NCI-H2107 treated with DMSO at 0.1 percent for 48 hours (cell line): ENCODE measurements at regions not wholly inside any gene's neighbourhood (a gene's known extent, or its start where the extent isn't known, plus 50 kb on each side); places are given as distances from the start of the nearest gene placed in this dataset.
"Not testable (repeated sequence)": the region's sequence is repeated elsewhere in the genome, so short reads cannot be mapped to it uniquely, and the experiment has no call there.

Experiments used
- DNase-seq: peaks from one replicate; lab custom pipeline; 2025; ENCODE audit not compliant: unreplicated experiment; lab: John Stamatoyannopoulos, UW

DNA sequence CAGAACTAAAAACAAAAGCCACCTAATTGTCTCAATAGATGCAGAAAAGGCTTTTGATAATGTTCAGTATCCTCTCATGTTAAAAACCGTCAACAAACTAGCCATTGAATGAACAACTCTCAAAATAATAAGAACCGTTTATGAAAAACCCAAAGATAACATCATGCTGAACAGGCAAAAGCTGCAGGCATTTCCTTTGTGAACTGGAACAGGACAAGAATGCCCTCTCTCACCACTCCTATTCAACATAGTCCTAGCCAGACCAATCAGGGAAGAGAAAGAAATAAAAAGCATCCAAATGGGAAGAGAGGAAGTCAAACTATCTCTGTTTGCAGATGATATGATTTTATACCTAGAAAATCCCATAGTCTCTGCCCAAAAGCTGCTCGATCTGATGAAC, 179.6 kb upstream of the EDNRB start:
- no peak for DNase-seq

DNA sequence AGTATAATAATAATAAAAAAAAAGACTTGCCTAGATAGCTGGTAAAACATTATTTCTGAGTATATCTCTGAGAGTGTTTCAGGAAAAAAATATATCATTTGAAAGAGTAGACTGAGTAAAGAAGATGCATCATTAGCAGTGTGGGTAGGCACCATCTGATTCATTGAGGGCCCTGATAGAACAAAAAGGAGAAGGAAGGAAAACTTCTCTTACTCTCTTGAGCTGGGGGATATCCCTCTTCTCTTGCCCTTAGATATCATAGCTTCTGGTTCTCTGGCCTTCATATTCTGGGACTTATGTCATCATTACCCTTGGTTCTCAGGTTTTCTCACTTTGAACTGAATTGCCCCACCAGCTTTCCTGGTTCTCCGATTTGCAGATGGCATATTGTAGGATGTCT, 177.6 kb upstream of the EDNRB start:
- DNase-seq = no peak

DNA sequence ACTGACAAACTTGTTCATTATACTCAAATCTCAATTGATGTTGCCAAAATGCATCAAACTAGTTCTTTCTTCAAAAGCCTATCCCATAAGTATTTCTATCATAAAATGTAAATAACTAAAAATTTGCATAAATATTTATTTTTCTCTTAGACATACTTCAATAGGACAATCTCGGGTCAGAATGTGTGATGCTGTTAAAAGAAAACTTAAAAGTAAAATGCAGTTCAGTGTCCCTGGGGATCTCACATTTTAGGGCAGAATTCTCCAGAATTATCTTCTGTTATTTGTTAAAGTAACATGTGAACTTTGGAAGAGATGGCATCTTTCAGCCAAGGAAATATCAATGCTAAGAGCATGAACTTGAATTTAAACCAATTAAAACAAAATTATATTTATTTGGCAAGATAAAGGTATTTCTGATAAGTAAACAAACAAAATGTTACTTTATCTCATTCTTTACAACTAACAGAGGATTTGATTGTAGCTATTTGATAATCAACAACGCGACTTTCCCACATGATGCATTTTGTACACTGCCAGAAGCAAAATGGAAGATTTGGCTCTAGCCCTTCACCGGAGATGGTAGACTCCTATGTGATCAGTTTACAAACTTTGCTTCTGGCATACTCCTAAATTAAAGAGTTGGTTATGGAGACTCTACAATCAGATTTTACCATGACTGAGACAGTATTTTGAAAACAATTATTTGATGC, 169.5 kb upstream of the EDNRB start:
- DNase-seq = no peak

DNA sequence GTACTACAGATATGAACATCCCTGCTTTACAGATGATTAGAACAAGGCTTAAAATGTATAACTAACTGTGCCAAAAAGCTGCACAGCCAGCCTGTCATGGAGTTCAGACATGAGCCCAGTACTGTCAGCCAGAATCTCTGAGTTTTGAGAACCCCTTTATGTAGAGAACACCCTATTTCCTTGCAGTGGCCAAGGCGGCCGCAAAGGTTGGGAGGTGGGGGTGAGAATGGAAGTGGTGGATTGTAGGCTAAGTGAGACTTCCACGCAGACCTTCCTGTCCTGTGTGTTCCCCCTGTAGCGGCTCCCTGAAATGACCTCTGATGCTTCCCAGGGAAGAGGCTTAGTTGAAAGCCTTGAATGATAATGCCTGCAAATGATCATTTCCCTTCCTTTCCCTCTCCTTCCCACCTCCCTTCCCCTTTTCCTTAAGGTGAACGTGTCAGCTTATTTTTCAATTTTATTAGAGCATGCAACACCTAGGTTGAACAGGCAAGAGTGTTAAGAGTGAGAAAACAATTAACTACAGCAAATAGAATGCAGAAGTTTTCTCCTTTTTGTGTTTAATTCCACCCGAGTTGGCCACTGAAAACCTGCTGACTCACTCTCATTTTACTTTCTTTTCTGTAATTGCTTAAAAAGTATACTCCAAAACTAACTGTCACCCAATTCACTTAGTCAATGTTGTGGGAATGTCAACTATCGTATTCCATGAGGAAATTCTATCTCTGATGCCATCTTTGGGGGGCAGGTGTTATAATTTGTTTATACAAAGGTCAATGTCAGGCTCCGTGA, 167.0 kb upstream of the EDNRB start:
- DNase-seq = no peak

DNA sequence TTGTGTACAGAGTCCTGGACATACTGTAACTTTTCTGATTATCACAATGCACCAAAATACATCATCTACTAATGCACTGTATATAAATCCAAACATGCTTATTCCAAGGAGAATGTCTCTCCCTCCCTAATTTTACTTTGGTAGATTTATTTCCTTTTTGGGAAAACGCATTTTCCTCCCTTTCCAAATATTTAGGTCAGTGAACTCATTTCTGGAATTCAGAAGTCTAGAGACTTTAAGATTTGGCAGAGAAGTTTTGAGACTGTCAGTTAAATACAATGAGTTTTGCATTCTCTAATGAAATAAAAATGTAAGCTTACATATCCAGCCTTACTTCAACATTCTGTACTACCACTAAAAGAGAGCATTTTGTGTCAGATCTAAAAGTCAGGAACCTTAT, 165.8 kb upstream of the EDNRB start:
- no peak for DNase-seq

DNA sequence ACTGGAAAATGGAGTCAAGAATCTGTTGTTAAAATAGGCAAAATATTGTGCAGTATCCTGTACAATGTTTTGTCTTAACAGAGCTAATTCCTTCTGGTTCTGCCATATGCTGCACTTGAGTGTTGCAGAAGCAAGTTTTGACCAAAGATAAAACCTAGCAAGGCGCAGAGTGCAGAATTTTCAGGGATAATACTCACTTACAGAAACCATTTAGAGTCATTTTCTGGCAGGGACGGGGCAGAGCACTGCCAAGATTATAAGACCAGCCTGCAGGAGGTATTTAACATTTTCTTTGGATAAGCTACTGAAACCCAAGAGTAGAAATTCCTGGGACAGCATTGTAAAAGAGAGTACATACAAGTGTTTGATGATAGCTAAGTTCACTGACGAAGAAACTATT, 159.5 kb upstream of the EDNRB start:
- DNase-seq = no peak

DNA sequence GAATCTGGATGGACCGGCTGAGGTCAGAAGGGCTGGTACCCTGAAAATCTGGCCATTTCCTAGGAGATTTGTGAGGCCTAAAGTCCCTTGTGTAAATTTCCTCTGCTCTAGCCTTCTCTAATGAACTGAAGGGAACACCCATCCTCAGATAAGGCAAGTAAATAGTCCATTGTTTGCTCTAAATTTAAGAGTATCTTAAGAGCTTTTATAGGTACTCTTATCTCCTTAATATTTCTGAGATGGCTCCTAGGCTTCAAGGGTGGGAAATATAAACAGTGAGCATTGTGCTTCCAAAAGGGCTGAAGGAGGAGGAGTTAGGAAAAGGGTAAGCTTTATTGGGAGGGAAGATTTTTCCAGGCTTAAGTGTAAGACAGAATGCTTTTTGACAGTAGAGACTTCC, 148.7 kb upstream of the EDNRB start:
- no peak for DNase-seq

DNA sequence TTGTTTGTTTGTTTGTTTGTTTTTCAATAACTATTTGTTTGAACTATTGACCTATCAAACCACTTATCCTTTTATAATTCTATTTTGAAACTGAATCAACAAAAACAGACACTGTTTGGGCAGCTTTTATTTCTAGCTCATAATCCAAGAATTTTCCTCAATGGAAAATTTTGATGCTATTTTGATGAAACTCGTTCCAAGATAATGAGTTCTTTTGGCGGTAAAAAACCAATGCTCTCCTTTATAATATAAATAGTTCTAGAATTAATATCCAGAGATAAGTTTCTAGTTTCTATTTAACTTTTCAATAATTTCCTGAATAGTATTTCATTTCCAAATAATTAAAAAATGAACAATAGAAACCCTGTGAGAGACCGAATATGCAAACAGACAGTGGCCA, 146.5 kb upstream of the EDNRB start:
- no peak for DNase-seq

DNA sequence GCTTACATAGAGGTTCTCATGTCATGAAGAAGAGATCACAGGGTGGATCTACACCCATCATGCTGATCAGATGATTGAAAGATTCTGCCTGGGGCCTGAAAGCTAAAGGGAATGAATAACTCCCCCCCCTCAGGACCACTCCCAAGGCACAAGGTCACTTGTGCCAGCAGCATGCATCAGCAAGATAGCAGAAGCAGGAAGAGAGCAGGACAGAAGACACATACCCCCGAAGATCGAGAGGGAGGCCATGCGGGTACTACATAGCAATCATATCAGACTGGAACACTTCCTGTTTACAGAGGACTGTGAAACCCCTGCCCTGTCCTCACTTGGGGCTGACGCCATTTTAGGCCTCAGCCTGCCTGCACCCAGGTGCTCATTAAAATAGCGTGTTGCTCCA, 143.2 kb upstream of the EDNRB start:
- no peak for DNase-seq

DNA sequence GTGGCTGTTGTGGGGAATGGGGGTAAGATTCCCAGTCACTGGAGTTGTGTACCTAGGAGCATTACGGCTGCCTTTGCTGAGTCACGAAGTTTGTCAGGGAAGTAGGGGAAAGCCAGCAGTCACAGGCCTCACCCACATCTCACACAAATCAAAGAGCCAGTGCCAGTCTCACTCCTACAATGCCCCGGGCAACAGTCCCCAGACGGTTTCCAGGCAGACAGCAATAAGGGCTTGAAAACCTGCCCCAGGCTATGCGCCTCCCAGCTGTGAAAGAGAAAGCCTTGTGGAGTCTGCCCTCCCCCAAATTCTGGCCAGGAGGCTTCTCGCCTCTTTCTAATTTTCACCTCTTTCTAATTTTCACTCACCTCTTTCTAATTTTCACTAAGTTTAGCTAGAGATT, 142.3 kb upstream of the EDNRB start:
- DNase-seq = no peak

DNA sequence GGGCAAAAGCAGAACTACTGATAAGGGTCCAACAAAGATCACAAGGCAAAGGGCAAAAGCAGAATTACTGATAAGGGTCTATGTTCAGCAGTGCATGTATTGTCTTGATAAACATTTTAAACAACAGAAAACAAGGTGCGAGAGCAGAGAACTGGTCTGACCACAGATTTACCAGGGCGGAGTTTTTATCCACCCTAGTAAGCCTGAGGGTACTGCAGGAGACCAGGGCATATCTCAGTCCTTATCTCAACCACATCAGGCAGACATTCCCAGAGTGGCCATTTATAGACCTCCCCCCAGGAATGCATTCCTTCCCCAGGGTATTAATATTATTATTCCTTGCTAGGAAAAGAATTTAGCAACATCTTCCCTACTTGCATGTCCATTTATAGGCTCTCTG, 138.2 kb upstream of the EDNRB start:
- DNase-seq = not testable (repeated sequence)

DNA sequence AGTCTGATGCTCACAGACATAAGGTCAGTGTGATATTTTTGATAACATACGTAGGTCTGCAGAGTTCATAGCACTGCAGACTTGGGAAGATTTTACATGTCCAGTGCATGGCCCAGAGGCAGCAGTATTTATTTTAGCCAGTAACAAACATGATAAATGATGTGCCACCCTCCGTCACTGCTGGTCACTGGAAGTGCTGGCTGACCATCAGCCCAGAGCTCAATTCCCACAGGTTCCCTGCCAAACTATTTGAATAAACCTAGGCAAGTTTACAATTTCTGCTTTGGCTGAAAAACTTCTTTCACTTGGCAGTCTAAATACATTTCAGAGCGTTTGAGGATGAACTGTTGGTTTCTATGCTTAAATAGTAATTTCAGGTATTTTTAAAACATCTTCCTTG, 135.5 kb upstream of the EDNRB start:
- DNase-seq = no peak

DNA sequence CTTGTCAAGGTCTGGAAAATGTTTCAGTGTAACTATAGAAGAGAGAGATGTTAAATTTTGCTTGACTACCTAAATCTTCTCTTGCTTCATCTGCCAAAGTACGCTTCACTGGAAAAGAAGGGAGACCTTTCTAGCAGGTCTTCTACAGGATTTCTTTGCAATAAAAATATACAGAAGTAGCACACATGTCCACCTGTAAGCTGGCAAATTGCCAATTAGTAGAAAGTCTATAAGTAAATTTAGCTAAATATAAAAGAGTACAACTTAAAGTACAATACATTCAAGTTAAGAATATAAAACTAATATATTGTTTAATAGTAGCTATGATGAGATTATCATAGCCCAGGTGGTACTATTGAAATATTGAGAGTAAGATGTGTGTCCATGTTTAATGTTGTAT, 128.5 kb upstream of the EDNRB start:
- DNase-seq = no peak

DNA sequence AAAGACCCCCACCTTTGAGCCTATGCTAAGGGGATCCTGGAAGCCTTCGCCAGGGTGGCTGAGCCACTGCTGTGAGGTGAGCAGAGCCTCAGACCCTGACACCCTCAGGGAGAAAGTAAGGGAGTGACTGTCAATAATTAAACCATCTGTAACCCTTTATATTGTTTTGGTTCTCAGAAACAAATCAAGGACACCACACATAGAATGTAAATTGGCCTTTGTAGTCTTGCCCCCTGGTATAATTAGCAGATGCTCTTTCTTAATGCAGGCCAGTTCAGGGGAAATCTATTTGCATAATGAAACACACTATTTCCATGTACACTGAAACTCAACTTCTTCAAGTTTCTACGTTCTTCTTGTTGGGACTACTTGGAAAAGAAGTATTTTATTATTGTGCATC, 127.7 kb upstream of the EDNRB start:
- DNase-seq = no peak

DNA sequence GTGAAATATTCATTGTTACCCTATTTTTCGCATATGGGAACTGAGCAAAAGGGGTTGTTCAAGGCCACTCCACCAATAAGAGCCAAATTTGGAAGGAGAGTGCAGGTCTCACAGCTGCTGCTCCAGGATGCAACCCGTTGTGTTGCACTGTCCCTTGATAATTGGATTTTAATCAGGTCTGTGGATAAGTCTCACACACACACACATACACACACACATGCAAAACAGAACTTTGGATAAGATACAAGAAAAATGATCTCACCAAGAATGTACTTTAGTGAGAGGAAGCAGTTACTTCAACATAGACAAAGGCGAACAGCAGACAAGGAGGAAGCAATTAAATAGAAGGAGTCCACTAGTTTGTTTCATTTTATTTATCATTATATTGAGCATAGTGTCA, 127.3 kb upstream of the EDNRB start:
- DNase-seq = no peak

DNA sequence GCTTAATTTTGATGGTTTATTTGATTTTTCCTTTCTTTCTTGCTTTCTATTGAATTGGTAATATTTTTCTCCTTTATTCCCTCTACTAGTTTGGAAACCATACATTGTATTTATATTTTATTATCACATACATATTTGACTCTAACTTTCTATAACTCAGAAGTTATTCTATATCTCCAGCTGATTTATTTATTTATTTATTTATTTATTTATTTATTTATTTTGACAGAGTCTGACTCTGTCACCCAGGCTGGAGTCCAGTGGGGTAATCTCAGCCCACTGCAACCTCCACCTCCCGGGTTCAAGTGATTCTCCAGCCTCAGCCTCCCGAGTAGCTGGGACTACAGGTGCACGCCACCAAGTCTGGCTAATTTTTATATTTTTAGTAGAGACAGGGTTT, 122.7 kb upstream of the EDNRB start:
- not testable (repeated sequence) for DNase-seq

DNA sequence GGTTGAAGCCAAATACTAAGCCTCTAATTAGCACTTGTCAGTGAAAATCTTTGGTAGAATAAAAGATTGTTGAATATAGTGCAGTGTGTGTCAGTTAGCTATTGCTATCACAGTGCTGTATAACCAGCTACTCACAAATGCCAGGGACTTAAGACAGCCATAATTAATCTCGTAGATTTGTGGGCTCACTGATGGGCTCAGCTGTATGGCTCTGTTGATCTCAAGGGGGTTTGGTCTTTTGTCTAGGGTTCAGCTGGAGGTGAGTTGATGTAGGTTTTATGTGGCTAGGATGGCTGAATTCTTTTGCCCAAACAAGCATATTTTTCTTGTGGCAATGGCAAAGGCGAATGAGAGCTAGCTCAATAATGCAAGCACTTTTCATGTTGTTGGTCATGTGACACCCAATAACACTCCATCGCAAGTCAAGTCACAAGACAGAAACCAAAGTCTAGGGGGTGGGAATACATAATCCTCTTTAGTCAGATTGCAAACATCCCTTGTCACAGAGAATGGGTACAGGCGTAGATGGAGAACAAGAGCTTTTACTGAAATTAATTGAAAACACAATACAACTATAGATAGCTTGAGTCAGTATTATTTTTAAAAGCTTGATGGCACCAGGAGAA, 121.7 kb upstream of the EDNRB start:
- no peak for DNase-seq

DNA sequence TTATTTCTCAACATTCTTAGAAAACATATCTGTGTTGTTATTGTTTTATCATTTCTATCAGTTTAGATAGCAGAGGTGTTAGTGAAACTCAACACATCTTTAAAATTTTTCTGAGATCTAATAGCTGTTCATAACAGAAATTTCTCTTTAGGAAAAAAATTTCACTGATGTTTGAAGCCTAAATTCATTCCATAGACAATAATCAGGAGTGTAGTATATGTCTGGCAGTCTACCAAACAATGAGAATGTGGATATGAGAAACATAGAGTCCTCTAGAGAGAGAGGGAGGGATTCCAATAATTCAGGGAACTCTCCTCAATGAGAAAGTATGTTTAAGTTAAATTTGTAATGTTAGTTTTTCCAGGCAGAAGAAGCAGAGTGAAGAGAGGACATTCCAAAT, 118.2 kb upstream of the EDNRB start:
- DNase-seq = no peak

DNA sequence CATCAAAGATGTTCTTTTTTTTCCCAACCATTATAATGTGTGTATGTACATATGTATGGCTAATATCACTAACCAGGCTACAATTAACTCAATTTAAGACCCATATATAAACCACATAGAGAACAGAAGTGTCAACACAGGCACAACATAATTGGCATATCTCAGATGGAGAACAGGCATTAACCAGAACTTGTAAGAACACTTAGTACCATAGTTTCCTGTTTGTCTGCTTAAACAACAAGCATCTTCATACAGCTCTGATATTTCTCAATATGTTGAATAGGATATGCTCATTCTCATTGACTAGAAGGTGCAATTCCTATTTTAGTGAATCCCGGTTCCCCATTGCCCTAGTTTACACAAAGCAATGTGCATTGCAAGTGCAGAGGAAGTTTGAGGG, 116.9 kb upstream of the EDNRB start:
- no peak for DNase-seq

DNA sequence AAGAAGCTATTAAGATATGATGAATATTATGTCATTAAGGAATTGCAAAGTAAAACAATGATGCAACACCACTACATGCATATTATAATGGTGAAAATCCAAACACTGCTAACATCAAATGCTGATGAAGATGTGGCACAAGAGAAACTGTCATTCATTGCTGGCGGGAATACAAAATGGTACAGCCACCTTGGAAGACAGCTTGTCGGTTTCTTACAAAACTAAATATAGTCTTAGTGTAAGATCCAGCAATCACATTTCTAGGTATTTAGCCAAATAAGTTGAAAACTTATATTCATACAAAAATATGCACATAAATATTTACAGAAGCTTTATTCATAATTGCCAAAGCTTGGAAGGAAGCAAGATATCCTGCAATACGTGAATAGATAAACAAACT, 114.9 kb upstream of the EDNRB start:
- no peak for DNase-seq

DNA sequence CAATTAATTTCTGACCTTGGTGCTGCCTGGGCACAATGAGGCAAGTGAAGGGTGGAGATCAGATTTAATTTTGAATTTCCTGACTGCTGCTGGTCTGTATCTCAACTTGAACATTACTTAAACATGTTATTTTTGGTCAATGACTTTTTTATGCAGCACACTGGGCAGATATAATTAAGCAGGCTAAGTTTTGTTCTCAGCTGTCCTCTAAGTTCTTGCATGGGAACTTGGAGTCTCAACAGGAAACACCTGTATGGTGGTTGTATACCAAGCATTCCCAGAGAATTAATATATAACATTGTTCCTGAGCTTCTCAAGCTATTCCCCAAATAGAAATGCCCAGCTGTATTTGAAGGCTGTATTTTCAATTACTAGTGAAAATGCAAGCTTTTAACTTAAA, 113.5 kb upstream of the EDNRB start:
- no peak for DNase-seq

DNA sequence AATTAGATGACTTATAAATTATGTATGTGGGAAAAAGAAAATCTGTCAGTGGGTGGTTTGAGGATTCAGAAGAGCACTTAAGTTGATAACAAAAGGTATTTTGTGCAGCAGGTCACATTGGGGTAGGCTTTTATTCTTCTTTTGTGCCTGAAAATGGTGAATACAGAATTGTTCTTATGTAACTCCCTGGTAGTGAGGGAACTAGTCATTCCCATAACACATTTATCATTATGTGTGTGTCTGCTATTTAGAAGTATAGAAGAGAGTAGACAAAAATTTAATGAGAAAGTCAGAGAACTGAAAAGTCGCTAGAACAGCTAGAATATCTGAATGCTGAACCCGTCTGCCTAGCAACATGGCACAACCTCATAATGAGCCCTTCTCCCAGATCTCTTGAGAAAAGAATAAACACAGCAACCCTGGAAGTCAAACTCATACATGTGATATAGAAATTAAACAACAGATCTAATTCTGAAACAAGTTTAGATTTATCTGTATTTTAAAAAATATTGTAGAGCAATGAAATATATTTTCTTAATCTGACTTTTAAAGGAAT, 111.8 kb upstream of the EDNRB start:
- DNase-seq = no peak
